Neural progenitor cell (in vitro differentiated cells): ENCODE measurements at regions not wholly inside any gene's neighbourhood (a gene's known extent, or its start where the extent isn't known, plus 50 kb on each side); places are given as distances from the start of the nearest gene placed in this dataset.

Experiments
- EZH2 ChIP-seq: fragments of 200-600 bp; sonication (generic); IDR thresholded peaks from 2 replicates; pipeline ENCODE4 v1.6.1; 2017; ENCODE audit warnings: antibody characterized with exemption, mild to moderate bottlenecking, moderate library complexity
- EZH2phosphoT487 ChIP-seq: fragments of 200-600 bp; sonication (generic); IDR thresholded peaks from 2 replicates; pipeline ENCODE4 v1.6.1; 2017; ENCODE audit warnings: antibody characterized with exemption
- TF ChIP-seq, protein P1 (sequence below): fragments of 200-600 bp; sonication (generic); IDR thresholded peaks from 2 replicates; pipeline ENCODE4 v1.5.1; 2017; ENCODE audit warnings: antibody characterized with exemption, mild to moderate bottlenecking

DNA sequence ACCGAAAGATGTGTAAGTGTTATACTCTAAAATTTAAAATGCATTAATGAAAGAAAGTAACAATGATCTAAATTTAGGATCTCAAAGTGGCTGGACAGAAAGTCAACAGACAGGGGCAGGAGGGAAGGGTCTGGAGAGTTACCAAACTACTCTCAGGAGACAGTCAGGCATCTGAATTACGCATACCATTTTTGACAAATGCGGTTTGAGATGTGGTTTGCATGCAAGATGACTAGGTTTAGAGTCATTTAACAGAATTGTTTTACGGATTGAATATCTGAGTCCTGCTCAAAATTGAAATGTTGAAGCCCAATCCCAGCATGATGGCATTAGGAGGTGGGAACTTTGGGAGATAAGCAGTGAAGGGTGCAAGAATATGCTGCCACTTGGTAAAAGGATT lies 314.1 kb downstream of the WDR11 start:
- TF ChIP-seq, protein P1, sequence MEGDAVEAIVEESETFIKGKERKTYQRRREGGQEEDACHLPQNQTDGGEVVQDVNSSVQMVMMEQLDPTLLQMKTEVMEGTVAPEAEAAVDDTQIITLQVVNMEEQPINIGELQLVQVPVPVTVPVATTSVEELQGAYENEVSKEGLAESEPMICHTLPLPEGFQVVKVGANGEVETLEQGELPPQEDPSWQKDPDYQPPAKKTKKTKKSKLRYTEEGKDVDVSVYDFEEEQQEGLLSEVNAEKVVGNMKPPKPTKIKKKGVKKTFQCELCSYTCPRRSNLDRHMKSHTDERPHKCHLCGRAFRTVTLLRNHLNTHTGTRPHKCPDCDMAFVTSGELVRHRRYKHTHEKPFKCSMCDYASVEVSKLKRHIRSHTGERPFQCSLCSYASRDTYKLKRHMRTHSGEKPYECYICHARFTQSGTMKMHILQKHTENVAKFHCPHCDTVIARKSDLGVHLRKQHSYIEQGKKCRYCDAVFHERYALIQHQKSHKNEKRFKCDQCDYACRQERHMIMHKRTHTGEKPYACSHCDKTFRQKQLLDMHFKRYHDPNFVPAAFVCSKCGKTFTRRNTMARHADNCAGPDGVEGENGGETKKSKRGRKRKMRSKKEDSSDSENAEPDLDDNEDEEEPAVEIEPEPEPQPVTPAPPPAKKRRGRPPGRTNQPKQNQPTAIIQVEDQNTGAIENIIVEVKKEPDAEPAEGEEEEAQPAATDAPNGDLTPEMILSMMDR = no peak
- TF ChIP-seq EZH2 (no peak), EZH2phosphoT487 (no peak)
